ENCODE measurements at regions not wholly inside any gene's neighbourhood (a gene's known extent, or its start where the extent isn't known, plus 50 kb on each side); places are given as distances from the start of the nearest gene placed in this dataset.

DNA sequence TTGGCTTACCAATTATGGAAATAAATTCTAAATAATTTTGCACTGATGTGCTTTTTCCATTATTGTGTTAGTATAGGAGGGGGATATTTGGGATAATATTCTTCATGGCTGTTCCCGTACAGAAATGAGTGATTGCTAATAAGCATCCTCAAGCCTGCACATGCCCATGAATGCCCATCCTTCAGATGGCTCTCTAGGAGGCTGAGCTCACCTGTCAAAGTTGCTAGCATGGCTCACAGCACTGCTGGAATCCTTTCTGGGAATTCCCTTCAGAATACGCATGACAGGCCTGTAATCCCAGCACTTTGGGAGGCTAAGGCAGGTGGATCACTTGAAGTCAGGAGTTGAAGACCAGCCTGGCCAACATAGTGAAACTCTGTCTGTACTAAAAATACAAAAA lies 124.1 kb downstream of the NXNL2 start:
- no peak for DNase-seq

DNA sequence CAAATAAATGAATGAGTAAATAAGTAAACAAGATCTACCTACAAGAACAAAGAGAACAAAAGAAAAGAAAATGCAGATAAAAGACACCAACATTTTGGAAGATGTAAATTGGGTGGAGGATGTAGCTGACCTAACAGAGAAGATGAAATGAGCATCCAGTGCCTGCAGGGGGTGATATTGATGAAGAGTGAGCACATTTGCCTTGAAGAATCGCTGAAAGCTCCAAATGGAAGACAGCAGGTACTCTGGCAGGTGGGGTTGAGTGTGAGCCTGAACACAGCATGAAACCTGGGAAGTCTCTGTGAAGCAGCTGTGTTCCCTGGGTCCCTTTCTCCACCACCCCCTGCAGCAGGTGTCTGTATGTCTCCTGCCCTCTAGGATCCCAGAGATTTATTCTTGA lies 125.6 kb downstream of the NXNL2 start:
- DNase-seq, result no peak

GRCh38 chr9:88661759-88662158 lies 126.8 kb downstream of the NXNL2 start:
- DNase-seq, result no peak

GRCh38 chr9:88663771-88664419 lies 128.9 kb downstream of the NXNL2 start:
- DNase-seq, result no peak

DNA sequence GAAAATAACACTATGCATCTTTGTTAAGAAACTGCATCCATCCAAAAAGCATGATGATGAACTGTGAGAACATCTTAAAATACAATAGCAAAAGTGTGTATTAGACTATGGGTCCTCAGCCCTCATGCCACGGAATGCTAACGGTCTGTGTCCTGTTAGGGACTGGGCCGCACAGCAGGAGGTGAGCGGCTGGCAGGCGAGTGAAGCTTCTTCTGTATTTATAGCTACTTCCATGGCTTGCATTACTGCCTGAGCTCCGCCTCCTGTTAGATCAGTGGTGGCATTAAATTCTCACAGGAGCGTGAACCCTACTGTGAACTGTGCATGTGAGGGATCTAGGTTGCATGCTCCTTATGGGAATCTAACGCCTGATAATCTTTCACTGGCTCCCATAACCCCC lies 129.8 kb downstream of the NXNL2 start:
- DNase-seq, result no peak

DNA sequence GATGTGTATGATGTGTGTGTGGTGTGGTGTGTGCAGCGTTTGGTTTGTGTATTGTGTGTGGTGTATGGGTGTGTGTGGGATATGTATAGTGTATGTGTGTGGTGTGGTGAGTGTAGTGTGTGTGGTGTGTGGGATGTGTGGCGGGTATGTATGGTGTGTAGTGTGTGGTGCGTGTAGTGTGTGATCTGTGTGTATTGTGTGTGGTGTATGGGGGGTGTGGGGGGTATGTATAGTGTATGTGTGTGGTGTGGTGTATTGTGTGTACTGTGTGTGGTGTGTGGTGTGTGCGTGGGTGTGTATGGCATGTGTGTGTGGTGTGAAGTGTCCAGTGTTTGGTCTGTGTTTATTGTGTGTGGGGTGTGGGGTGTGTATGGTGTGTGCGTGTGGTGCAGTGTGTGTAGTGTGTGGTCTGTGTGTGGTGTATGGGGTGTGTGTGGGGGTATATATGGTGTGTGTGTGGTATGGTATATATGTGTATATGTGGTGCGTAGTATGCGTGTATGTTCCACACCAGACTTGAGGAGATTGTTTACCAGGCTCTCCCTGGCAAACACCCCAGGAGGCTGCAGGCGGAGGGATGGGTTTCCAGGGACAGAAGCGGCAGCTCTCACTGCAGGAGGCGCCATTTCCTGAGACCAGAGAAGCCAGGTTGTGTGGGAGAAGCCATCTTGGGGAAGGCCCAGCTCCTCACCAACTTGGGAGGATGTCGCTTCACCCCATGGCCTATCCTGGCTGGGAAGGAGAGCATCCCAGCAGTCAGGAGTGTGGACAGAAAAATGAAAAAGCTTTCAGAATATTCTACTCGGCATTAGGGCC lies 138.1 kb downstream of the NXNL2 start:
- DNase-seq, result no peak

- no peak for DNase-seq
Observed at GRCh38 chr9:88673886-88674285, 138.9 kb downstream of the NXNL2 start.

GRCh38 chr9:88676644-88677043 lies 141.7 kb downstream of the NXNL2 start:
- no peak for DNase-seq

- DNase-seq, result no peak
Observed at GRCh38 chr9:88678008-88678407, 143.0 kb downstream of the NXNL2 start.

- DNase-seq, result no peak
Observed at GRCh38 chr9:88678431-88678830, 143.5 kb downstream of the NXNL2 start.

DNA sequence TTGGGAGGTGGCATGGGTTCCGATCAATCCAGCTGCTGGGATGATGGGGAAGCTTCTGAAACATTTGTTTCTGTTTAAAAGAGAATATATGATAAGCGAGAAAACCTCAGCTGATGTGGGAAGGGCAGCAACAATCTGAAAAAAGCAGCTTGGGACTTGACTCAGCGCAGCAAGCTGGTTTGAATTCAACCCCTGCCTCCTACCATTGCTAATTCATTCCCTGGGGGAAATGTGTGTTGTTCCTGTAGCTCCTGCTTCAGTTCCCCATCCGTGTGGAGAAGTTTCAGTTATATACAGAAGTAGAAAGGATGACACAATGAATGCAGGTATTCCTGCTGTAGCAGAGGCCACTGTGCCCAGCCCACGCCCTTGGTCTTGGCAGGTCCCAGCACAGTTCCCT lies 145.1 kb downstream of the NXNL2 start:
- no peak for DNase-seq

- DNase-seq, result no peak
Observed at GRCh38 chr9:88680505-88681160, 145.7 kb downstream of the NXNL2 start.

DNA sequence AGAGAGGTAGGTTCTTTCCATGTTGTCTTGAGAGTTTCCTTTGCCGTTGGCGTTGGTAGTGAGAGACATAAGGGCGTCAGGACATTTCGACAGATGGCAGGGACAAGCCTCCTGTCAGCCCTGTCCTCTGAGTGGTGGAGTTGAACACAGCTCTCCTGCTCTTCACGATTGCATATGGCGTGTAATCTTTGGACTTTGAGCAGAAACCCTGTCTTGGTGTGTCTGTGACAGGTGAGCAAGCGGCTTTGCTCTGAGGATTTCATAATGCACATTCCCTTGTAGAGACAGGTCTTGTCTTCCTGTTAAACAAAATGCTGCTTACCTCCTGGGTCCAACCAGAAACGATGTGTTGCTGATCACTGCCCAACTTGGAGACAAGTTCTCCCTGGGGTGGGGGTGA lies 146.5 kb downstream of the NXNL2 start:
- DNase-seq, result no peak

GRCh38 chr9:88682431-88682831 lies 147.5 kb downstream of the NXNL2 start:
- no peak for DNase-seq

- DNase-seq, result no peak
Observed at GRCh38 chr9:88684046-88684445, 149.1 kb downstream of the NXNL2 start.

DNA sequence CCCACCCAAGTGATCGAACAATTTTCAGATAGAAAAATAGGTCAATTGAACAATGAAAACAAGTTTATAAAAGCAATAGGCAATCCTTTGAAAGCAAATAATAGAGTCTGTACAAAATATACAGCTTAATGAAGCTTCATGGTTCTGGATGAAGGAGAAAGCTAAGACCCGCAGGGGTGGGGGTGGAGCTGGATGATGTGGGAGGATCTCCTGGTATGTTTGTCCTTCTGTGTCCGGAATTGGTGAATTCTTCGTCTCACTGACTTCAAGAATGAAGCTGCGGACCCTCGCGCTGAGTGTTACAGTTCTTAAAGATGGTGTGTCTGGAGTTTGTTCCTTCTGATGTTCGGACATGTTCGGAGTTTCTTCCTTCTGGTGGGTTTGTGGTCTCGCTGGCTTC lies 149.9 kb downstream of the NXNL2 start:
- no peak for DNase-seq

DNA sequence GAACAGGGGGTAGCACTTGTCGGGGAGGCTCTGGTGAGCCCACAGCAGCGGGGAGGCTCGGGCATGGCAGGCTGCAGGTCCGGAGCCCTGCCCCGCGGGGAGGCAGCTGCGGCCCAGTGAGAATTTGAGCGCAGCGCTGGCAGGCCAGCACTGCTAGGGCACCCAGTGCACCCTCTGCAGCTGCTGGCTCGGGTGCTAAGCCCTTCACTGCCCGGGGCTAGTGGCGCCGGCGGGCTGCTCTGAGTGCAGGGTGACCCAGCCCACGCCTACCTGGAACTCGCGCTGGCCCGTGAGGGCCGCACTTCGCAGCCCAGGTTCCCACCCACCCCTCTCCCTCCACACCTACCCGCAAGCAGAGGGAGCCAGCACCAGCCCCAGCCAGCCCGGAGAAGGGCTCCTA lies 151.0 kb downstream of the NXNL2 start:
- DNase-seq, result no peak

- no peak for DNase-seq
Observed at GRCh38 chr9:88689509-88690298, 154.7 kb downstream of the NXNL2 start.

DNA sequence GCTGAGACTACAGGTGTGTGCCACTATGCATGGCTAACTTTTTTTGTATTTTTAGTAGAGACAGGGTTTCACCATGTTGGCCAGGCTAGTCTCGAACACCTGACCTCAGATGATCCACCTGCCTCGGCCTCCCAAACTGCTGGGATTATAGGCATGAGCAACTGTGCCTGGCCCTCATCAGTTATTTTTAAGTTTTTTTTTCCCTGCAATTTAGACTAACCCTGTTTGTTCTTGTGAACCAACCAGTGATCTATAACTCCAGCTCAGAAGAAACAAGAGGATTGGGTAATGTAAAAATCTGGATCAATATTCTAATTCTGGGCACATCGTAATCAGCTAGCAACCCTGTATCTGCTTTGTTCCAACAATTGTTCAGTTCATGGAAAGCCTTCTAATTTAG lies 155.7 kb downstream of the NXNL2 start:
- no peak for DNase-seq

DNA sequence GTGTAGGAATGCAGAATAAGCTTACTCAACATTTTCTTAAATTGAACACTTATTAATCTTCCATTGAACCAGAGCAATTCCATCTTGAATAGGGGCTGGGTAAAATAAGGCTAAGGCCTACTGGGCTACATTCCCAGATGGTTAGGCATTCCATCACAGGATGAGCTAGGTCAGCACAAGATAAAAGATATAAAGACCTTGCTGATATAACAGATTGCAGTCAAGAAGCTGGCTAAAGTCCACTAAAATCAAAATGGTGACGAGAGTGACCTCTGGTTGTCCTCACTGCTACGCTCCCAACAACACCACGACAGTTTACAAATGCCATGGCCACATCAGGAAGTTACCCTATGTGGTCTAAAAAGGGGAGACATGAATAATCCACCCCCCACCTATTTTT lies 156.1 kb downstream of the NXNL2 start:
- DNase-seq, result no peak

GRCh38 chr9:88691811-88692210 lies 156.8 kb downstream of the NXNL2 start:
- no peak for DNase-seq

GRCh38 chr9:88692827-88693226 lies 157.8 kb downstream of the NXNL2 start:
- DNase-seq, result no peak

GRCh38 chr9:88694625-88695024 lies 159.6 kb downstream of the NXNL2 start:
- no peak for DNase-seq

Measured in CD4-positive, alpha-beta T cell treated with Interleukin-10 for 1 hour (primary cell).